ENCODE measurements at regions not wholly inside any gene's neighbourhood (a gene's known extent, or its start where the extent isn't known, plus 50 kb on each side); places are given as distances from the start of the nearest gene placed in this dataset.

GRCh38 chrX:10819973-10820372 is 199.6 kb upstream of the MID1 start:
- DNase-seq = no peak

- DNase-seq = no peak
Observed at GRCh38 chrX:10821293-10821692, 200.9 kb upstream of the MID1 start.

GRCh38 chrX:10828036-10828435 is 207.7 kb upstream of the MID1 start:
- no peak for DNase-seq

DNA sequence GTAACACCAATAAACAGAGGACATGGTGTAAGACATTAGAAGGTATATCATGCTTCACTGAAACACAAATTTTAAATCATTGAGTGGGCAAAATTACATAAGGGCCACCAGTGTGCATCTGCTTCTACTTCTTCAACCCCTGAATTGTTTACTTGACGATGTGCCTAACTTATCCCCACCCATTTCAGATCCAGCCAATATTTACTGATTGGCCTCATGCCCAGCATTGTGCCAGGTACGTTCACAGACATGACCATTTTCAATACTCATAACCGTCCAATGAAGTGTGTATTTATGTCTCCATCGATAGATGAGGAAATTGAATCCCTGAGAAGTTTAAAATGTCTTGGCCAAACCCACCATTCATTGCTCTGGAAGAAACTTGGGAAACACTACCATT is 208.3 kb upstream of the MID1 start:
- no peak for DNase-seq

DNA sequence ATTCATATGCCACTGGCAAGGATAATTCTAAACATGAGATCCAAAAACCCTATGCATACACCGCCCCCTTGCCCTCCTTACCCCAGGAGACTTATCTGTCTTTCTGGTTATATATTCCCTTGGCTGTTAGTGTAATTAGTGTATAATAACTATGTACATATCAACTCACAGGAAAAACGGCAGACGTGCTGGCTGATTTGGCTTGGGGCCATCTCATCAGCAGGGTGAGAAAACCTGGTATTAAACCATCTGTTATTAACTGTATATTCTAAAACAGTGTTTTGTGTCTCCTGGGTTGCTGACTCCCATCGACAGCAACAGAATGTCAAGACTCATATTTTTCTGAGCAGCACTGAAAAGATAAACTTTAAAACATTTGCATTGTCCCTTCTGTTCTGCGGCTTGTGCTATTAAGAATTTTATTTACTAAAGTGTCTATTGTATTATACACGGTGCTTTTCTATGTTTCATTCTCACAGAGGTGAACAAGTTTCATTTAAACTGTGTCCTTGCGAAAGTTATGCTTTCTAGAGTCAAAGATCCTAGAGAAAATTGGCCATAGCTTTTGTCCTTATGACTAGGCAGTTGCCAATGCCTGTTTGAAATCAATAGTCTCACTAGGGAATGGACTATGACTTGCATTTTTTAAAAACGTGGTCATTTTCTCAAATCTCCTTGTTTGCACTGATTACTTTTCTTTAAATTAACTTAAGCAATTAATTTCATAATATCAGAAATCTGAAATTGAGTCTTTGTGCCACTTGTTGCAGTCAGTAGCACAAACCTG is 211.5 kb upstream of the MID1 start:
- no peak for DNase-seq

DNA sequence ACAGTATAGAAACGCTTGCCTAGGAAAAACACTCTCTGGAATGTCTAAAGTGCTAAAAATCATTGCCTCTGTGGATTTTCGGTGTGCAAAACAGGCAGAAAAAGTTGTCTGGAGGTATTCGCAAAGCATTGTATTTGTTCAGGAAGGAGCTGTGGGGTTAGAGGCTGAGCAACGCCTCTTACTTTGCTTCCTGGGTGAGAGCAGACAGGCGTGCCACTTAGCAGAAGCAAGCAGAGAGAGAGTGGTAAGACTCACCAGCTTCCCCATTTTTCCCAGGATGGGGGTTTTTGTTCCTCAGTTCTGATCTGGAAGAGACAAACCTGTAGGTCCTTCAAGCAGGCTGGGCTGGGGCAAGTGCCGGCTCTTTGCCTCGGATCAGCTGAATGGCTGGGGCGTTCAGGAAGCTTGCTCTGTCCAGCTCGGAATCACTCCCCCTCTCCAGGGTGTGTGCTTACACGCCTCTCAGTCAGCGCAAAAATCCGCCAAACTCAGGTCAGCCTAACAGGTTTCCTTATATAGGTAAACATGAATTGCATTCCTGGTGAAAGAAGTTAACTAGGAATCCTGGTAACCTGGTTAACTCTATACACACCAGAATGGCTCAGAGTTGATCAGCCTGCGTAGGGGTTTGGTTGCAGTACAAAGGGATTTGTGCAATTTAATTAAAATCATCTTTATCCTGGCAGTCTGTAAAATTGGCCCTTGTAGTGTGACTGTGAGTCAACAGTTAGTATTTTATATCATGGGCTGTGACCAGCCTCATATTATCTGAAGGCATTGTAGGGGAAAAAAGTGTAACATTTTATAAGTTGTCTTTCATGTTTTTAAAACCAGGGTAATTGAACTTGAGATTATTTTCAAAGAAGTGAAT is 213.1 kb upstream of the MID1 start:
- no peak for DNase-seq

- no peak for DNase-seq
Observed at GRCh38 chrX:10841579-10841978, 221.2 kb upstream of the MID1 start.

GRCh38 chrX:10842646-10843045 is 222.3 kb upstream of the MID1 start:
- DNase-seq = no peak

GRCh38 chrX:10847333-10847732 is 226.9 kb upstream of the MID1 start:
- DNase-seq = no peak

- no peak for DNase-seq
Observed at GRCh38 chrX:10851809-10852208, 231.4 kb upstream of the MID1 start.

DNA sequence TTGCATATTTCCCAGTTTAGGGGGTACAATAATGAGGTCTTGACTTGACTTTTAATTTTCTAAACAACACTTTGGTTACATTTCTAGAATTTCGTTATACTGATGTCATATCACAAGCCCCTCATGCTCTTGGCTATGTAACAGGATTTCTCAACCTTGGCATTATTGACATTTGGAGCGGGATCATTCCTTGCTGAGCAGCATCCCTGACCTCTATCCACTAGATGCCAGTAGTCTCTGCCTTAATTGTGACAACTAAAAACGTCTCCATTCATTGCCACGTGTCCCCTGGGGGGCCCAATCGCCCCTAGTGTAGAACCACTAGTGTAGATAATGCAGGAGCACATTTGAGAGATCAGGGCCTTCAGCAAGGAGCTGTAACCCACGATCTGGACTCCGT is 234.2 kb upstream of the MID1 start:
- DNase-seq = no peak

GRCh38 chrX:10855845-10856244 is 235.5 kb upstream of the MID1 start:
- no peak for DNase-seq

- no peak for DNase-seq
Observed at GRCh38 chrX:10856797-10857196, 236.4 kb upstream of the MID1 start.

DNA sequence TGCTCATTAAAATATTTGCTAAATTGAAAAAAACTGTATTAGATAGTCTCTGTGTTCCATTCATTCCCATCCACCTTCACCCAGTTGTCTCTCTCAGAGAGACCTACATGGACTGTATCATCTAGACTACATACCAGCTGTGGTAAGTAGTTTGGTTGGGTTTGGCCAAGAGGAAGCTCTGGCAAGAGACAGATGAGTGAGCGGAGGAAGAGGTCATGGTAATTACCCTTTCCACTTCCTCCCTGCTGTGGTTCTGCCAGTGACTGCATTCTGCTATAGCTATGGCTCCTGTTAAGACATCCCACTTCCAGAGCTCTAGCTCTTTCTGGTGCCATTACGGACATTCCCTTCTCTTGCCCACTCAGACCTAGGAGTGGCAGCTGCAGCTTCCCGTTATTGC is 239.0 kb upstream of the MID1 start:
- no peak for DNase-seq

DNA sequence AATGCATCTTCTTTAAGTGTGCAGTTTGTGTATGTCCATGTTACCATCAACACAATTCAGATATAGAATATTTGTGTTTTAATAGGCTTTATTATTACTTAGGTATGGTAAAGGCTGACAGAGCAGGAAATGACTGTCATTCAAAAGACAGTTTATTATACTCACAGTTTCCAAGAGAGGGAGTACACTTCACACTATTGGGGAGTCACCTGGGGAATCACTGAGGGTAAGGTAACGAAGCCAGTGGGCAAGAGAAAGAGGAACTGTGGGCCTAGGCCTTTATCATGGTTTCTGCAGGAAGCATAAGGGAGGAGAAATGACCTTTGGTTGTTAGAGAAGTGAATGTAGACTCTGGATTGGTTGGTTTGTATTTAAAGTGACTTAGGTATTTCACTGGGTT is 235.1 kb upstream of the HCCS start:
- DNase-seq = no peak

GRCh38 chrX:10882484-10882883 is 228.6 kb upstream of the HCCS start:
- DNase-seq = no peak

- DNase-seq = no peak
Observed at GRCh38 chrX:10884246-10884645, 226.9 kb upstream of the HCCS start.

DNA sequence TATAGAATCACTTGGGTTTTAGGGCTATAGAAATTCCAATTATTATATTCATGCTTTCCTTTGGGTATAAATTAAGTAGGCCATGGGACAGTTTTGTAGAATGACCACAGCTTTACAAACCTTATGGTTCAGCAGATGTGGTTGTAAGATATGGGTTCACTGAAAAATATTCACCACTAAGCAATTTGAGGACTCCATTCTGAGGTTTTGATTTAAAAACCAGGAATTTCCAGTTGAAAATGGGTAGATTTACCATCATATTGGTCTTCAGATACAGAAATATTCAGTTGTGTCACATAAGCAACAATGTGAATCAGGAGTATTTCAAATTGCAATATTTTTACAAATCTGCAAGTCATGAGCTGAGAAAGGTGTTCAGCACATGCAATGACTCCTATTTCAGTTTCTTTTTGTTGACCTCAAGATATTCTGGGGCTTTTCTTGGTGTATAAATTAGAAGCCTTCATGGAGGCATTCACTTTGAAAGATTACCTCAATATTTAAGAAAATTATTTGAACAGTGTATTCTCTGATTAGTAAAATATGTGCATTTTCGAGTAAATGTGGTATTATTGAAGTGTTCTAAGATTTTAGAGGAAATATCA is 218.4 kb upstream of the HCCS start:
- no peak for DNase-seq

DNA sequence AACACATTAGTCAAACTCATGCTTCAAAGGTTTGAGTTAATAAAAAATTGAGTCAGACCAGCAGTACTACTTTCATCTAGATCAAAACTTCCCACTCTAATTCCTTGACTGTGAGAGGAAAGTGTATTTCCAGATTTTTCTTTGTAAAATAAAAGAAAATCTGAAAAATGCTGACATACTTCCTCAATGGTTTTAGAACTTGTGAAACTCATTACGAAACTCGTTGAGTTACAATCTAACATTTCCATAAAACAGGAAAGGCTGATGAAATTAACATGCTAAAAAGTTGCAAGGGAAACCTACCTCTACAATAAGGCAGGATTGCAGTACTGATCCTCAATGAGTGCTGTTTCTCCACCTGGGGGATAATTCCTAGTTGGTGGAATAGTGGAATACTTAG is 217.8 kb upstream of the HCCS start:
- DNase-seq = no peak

GRCh38 chrX:10893976-10894375 is 217.2 kb upstream of the HCCS start:
- DNase-seq = no peak

DNA sequence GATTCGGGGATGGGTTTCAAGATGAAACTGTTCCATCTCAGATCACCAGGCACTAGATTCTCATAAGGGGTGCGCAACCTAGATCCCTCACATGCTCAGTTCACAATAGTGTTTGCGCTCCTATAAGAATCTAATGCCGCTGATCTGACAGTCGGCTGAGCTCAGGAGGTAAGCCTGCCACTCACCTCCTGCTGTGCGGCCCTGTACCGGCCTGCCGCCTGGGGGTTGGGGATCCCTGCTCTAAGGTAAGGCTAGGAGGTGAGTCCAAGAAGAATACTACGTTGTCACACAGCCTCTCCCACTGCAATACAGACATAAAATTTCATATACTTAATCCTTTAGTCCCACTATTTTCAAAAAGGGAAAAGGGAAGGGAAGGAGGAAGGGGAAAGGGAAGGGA is 213.4 kb upstream of the HCCS start:
- DNase-seq = no peak

- DNase-seq = no peak
Observed at GRCh38 chrX:10900585-10901289, 210.4 kb upstream of the HCCS start.

DNA sequence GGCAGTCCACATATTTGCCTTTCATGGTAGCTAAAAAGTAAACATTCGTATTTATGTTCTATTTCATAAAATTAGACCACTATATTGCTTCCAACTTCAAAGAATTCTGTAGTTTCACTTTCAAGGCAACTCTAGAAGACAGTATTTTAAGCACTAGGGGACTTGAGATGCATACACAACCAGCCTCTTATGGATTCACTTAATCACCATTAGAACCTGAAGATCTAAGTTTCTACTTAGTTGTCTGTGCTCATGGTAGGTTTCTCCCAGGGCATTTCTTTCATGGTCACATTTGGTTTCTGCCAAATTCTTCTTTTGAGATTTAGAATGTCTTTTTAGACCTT is 209.9 kb upstream of the HCCS start:
- DNase-seq = no peak
